ENCODE measurements at regions not wholly inside any gene's neighbourhood (a gene's known extent, or its start where the extent isn't known, plus 50 kb on each side); places are given as distances from the start of the nearest gene placed in this dataset.

DNA sequence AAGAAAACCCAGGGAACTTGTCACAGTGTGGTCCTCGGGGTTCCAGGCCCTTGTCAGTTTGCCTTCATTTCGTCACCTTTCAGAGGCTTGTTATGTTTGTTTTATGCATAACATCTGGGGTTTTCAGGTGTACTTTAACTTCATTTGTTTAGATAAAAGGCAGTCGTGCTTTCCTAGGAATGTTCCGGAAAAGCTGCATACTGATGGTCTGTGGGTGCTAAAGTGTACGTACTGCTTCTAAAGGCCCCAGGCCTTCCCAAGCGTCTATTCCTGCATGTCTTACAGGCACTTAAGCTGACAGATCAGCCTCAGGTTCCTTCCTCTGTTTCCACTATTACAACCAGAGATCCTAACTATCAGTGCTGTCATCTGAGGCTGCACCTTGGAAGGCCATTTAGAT lies 95.6 kb upstream of the ANKH start:
- no peak for DNase-seq

GRCh38 chr5:14965815-14966214 lies 94.2 kb upstream of the ANKH start:
- no peak for DNase-seq

- no peak for DNase-seq
These were observed 91.0 kb upstream of the ANKH start for GRCh38 chr5:14962604-14963003.

GRCh38 chr5:14960120-14960462 lies 88.5 kb upstream of the ANKH start:
- no peak for DNase-seq

DNA sequence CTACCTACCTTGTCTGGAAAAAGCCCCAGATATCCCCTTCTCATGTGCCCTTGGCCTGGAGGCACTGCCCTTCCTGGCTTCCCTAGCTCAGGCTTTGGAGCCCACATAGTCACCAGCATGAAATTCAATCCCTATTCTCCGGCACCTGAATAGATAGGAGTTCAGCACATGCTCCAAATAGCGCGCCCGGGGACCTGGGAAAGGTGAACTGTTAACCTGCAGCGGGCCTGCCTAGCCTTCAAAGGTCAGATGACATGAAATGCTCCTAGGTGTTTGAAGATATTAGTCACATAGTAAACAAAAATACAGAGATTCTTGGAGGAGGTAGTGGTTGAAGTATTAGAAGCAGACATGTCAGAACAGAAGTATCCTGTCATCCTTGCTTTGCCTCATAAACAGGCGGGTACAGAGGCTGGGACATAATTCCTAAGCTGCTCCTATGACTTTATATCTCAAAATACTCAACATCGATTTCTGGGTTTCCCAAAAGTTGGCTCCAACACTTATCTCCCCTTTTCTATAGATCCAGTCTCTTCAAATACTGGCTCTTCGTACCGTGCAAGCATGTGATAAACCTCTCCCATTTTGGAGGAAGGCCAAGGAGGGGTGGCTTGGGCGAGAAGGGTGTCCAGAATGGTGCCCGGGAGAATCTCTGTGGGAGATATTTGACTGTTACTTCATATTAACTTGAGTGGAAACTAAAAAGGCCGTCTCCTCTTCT lies 88.0 kb upstream of the ANKH start:
- DNase-seq, result no peak

DNA sequence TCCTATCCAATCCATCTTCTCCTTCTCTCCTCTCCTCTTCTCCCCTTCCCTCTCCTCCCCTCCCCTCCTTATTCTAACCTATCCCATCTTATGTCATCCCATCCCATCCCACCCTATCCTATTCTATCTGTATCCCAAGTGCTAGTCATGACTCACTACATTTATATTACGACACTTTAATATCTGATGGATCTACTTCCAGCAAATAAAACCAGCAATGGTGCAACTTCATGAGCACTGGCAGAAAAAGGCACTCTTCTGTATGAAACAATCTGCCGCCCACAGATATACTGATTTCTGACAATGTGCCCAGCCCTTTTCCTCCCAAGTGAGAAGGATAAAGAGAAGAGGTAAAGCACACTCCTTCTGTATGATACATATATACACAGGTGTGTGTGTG lies 86.6 kb upstream of the ANKH start:
- peak; percentile 16 for DNase-seq

GRCh38 chr5:14956423-14957046 lies 85.0 kb upstream of the ANKH start:
- DNase-seq, result no peak

DNA sequence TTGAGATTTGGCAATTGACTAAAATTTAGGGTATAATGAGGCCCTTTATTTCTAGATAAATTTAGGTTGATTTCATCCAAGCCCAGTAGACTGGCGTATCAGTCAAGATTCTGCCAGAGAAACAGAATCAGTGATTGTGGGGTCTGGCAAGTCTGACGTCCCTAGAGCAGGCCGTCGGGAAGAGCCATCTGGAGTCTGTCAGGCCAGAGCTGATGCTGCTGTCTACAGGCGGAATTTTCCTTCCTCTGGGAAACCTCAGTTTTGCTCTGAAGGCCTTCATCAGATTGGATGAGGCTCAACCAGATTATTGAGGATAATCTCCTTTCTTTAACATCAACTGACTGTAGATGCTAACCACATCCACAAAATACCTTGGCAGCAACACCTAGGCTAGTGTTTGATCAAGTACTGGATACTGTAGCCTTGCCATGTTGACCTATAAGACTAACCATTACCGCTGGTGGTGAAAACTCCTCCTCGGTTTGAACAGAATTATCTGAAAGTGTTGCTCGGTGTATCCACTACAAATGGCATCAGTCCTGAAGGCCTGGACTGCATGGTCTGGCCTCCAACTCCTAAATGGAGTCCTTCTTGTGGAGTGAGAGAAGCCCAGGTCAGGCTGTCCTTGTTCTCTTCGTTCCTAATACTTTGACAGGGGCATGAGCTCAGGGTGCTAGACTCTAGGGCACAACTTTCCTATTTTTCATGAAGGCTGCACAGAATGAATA lies 83.2 kb upstream of the ANKH start:
- DNase-seq, result no peak

- no peak for DNase-seq
These were observed 82.6 kb upstream of the ANKH start for GRCh38 chr5:14954216-14954615.

GRCh38 chr5:14953075-14953607 lies 81.6 kb upstream of the ANKH start:
- no peak for DNase-seq

GRCh38 chr5:14948383-14948782 lies 76.8 kb upstream of the ANKH start:
- DNase-seq, result no peak

- peak; percentile 55 for DNase-seq
These were observed 75.4 kb upstream of the ANKH start for GRCh38 chr5:14946815-14947620.

DNA sequence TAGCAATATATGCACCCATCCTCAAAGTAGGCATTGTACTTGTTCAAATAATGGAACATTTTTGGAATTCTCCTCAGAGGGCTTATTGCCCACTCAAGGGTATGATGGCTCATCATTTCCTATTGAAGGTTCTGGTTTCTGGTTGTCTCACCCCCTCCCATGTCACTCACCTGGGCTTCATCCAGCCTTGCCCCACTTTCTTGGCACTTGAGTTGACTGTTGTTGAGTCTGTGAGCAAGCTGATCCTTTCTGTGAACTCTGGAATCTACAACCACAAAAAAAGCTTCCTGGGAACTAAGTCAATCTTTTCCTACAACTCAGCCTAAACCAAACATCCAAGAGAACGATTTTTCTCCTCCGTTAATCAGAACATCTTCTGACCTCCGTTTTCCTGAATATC lies 73.9 kb upstream of the ANKH start:
- no peak for DNase-seq

DNA sequence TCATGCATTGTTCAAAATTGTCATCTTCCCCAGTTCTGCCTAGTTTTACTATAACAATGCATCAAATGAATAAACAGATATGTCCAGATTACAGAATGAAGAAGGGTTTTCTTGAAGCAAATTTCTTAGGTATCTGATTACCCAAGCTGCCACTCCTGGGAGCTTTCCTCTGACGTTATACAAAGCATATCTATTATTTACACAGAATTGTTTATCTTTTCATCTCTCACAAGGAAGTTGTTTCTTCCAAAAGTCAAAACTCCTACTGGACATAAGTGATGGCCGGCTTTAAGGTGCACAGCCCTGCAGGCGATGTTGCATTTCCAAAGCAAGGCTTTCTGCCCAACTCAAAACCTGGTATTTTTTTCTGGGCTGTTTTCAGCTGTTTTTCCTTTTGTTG lies 73.4 kb upstream of the ANKH start:
- DNase-seq, result no peak

DNA sequence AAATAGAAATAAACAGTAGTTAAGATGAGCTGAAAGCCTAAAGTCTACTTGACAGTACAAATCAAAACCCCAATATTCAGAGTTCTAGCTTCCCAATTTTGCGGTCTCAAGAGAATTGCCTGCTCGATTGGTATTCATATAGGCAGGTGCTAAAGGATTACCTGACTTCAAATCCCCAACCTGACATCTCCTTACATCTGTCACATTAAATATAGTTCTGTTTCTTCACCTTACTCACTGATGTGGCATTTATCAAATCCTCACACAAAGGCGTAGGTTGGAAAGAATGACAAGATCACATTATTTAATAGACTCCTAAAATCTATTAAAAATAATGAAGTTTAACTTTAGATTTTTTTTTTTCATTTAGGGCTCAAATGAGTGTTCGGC lies 72.8 kb upstream of the ANKH start:
- no peak for DNase-seq

GRCh38 chr5:14942212-14942611 lies 70.6 kb upstream of the ANKH start:
- no peak for DNase-seq

DNA sequence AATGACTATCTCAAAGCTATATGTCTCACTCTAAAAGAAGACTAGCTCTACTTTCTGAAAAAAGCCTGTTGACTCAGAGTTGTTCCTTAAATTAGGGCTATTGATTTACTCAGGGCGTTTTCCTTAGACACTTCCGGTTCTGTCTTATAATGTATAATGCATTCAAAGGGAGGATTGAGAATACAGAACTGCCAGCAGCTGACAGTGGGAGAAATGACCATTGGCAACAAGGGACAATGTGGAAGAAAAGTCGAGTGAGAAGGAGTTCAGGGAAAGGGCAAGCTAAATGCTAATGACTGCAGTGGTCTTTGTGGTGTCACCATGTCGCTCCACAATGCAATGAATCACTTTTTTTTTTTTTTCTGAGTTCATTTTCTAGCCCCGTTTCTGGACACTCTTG lies 65.7 kb upstream of the ANKH start:
- DNase-seq, result peak; percentile 84

- DNase-seq, result no peak
These were observed 65.0 kb upstream of the ANKH start for GRCh38 chr5:14936588-14936987.

- peak; percentile 69 for DNase-seq
These were observed 63.8 kb upstream of the ANKH start for GRCh38 chr5:14935341-14935740.

DNA sequence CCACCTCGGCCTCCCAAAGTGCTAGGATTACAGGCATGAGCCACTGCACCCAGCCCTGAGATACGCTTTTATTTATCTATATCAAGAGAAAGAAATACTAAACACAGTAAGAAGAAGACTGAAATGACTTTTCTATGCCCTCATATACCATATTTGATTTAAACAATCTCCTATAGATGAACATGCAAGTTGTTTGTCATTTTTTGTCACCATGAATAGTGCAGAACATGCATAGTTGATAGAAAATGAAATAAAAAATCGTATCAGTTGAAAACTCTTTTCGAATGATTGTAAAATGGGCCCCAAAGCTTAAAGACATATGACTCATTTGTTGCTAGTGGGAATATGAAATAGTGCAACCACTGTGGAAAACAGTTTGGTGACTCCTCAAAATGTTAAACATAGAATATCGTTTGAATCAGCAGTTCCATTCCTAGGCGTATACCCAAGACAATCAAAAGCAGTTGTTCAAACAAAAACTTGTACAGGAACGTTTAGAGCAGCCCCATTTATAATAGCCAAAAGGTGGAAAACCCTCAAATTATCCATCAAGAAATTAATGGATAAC lies 61.4 kb upstream of the ANKH start:
- no peak for DNase-seq

DNA sequence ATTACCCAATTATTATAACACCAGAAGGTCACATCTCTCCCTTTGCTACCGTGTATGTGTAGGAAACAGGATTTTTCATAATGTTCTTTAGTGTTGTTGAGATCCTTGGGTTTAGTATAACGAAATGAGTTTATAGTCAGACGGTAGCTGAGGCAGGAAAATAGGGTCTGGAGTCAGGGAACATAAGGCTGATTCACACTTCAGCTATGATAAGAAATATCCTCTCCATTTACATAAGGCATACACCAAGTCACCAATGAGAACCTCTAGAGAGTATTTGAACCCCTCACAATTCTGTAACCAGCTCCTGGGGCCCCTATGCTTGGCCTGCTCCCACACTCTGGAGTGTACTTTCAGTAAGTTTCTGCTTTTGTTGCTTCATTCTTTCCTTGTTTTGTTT lies 58.9 kb upstream of the ANKH start:
- no peak for DNase-seq

- DNase-seq, result no peak
These were observed 57.9 kb upstream of the ANKH start for GRCh38 chr5:14929293-14930065.

Data from inflammatory macrophage treated with lipopolysaccharide for 4 hours (primary cell).